Mammary epithelial cell (primary cell): ENCODE measurements at regions not wholly inside any gene's neighbourhood (a gene's known extent, or its start where the extent isn't known, plus 50 kb on each side); places are given as distances from the start of the nearest gene placed in this dataset.

Experiments used
- CTCF ChIP-seq, 2 donors: IDR thresholded peaks in 1 of 2; conservative IDR thresholded peaks in 1 of 2; 2 replicates each; pipeline ENCODE4 v1.5.1; 2011 to 2012; ENCODE audit warnings: inconsistent platforms in 2 of 2, low read length in 2 of 2, mild to moderate bottlenecking in 2 of 2, control low read depth in 1 of 2, low read depth in 1 of 2; ENCODE audit not compliant: insufficient read depth in 1 of 2; ENCODE audit errors: extremely low read depth in 1 of 2
- EZH2 ChIP-seq: IDR thresholded peaks from 2 replicates; pipeline ENCODE4 v1.6.1; 2012; ENCODE audit warnings: low read length, inconsistent platforms, borderline replicate concordance

- TF ChIP-seq CTCF (conservative IDR thresholded peaks at IDR 0.05 in 1 of 2, IDR thresholded peaks at IDR 0.05 in 1 of 2; ENCODE audit: extremely low read depth in 1 of 2, insufficient read depth in 1 of 2, low read depth in 1 of 2, low read length in 2 of 2) = peak; percentile 40 to 60
- no peak for TF ChIP-seq EZH2
These were observed 143.5 kb downstream of the SCARB1 start for GRCh38 chr12:124720004-124720680.
